ENCODE measurements at regions not wholly inside any gene's neighbourhood (a gene's known extent, or its start where the extent isn't known, plus 50 kb on each side); places are given as distances from the start of the nearest gene placed in this dataset.
"Not testable (repeated sequence)": the region's sequence is repeated elsewhere in the genome, so short reads cannot be mapped to it uniquely, and the experiment has no call there.

GRCh38 chr11:82047200-82047599, 686.5 kb downstream of the FAM181B start:
- DNase-seq (ENCODE audit: low read depth in 2 of 2) = no peak

- peak; percentile 62 to 71 for DNase-seq (ENCODE audit: low read depth in 2 of 2)
These were observed 686.9 kb downstream of the FAM181B start for GRCh38 chr11:82046778-82047177.

- peak in 1 of 2 experiments; percentile 13 for DNase-seq (ENCODE audit: low read depth in 2 of 2)
These were observed 687.8 kb downstream of the FAM181B start for GRCh38 chr11:82045748-82046457.

- DNase-seq (ENCODE audit: low read depth in 2 of 2) = peak in 1 of 2 experiments; percentile 23
These were observed 690.3 kb downstream of the FAM181B start for GRCh38 chr11:82043316-82043715.

GRCh38 chr11:82041764-82042163, 691.9 kb downstream of the FAM181B start:
- no peak for DNase-seq (ENCODE audit: low read depth in 2 of 2)

- no peak for DNase-seq (ENCODE audit: low read depth in 2 of 2)
These were observed 695.5 kb downstream of the FAM181B start for GRCh38 chr11:82038154-82038553.

- DNase-seq (ENCODE audit: low read depth in 2 of 2) = no peak
These were observed 699.1 kb downstream of the FAM181B start for GRCh38 chr11:82034527-82034926.

- DNase-seq (ENCODE audit: low read depth in 2 of 2) = not testable (repeated sequence)
These were observed 706.3 kb downstream of the FAM181B start for GRCh38 chr11:82027335-82027734.

GRCh38 chr11:82024760-82025159, 708.9 kb downstream of the FAM181B start:
- DNase-seq (ENCODE audit: low read depth in 2 of 2) = no peak

GRCh38 chr11:82012276-82012675, 721.4 kb downstream of the FAM181B start:
- DNase-seq (ENCODE audit: low read depth in 2 of 2) = no peak

GRCh38 chr11:82009133-82009532, 724.5 kb downstream of the FAM181B start:
- no peak for DNase-seq (ENCODE audit: low read depth in 2 of 2)

GRCh38 chr11:82007521-82007920, 726.1 kb downstream of the FAM181B start:
- DNase-seq (ENCODE audit: low read depth in 2 of 2) = no peak

GRCh38 chr11:82004537-82005213, 729.0 kb downstream of the FAM181B start:
- no peak for DNase-seq (ENCODE audit: low read depth in 2 of 2)

GRCh38 chr11:82003671-82004515, 729.8 kb downstream of the FAM181B start:
- DNase-seq (ENCODE audit: low read depth in 2 of 2) = peak; percentile 33

GRCh38 chr11:82003024-82003423, 730.6 kb downstream of the FAM181B start:
- DNase-seq (ENCODE audit: low read depth in 2 of 2) = no peak

GRCh38 chr11:81995889-81996288, 737.8 kb downstream of the FAM181B start:
- DNase-seq (ENCODE audit: low read depth in 2 of 2) = no peak

GRCh38 chr11:81993755-81994154, 739.9 kb downstream of the FAM181B start:
- no peak for DNase-seq (ENCODE audit: low read depth in 2 of 2)

- DNase-seq (ENCODE audit: low read depth in 2 of 2) = no peak
These were observed 742.8 kb downstream of the FAM181B start for GRCh38 chr11:81990659-81991443.

GRCh38 chr11:81989093-81989492, 744.6 kb downstream of the FAM181B start:
- no peak for DNase-seq (ENCODE audit: low read depth in 2 of 2)

- no peak for DNase-seq (ENCODE audit: low read depth in 2 of 2)
These were observed 745.7 kb downstream of the FAM181B start for GRCh38 chr11:81987829-81988472.

GRCh38 chr11:81986556-81987161, 747.0 kb downstream of the FAM181B start:
- no peak for DNase-seq (ENCODE audit: low read depth in 2 of 2)

All from fibroblast of skin of left biceps (primary cell).